ENCODE measurements at regions not wholly inside any gene's neighbourhood (a gene's known extent, or its start where the extent isn't known, plus 50 kb on each side); places are given as distances from the start of the nearest gene placed in this dataset.

GRCh38 chr6:169164451-169164850 lies 89.2 kb downstream of the THBS2 start:
- H3K4me1 ChIP-seq (ENCODE audit: control insufficient read depth in 2 of 2, insufficient read depth in 2 of 2, low read length in 2 of 2), result no peaks in the 10 kb centered on the region
- no peaks in the 10 kb centered on the region for H3K4me1 Mint-ChIP-seq
- no peaks in the 10 kb centered on the region for H3K27me3 Mint-ChIP-seq
- no peak overlapping the region for H3K27ac Mint-ChIP-seq
- H3K79me2 ChIP-seq (ENCODE audit: control insufficient read depth, insufficient read depth, low read length), result no peaks in the 10 kb centered on the region
- peaks cover 0 to 10% (median 0%) of the 10 kb centered on the region in 3 donors for H3K9me3 ChIP-seq (ENCODE audit: control extremely low read depth in 1 of 3, control insufficient read depth in 2 of 3, insufficient read depth in 1 of 3, low read length in 2 of 3)
- no peak for TF ChIP-seq EZH2 (IDR thresholded peaks at IDR 0.05; ENCODE audit: borderline replicate concordance, insufficient read depth, low read depth, low read length, poor library complexity, severe bottlenecking)
- no peak for TF ChIP-seq CTCF (IDR thresholded peaks at IDR 0.05)
- no peaks in the 10 kb centered on the region for H4K20me1 ChIP-seq (ENCODE audit: control insufficient read depth, insufficient read depth, low read length, poor library complexity, severe bottlenecking)
- no peak overlapping the region for H3K9ac ChIP-seq (ENCODE audit: low read length)
- intact Hi-C loops (cut with micrococcal nuclease), result no loop called here
- H3K27ac ChIP-seq (ENCODE audit: low read length in 2 of 2), result no peak overlapping the region
- ChIA-PET CTCF (no interaction called here), POLR2A (no interaction called here)
- no peaks in the 10 kb centered on the region for H3K9me3 Mint-ChIP-seq (ENCODE audit: insufficient read depth)
- no peak for DNase-seq
- H2AFZ ChIP-seq (ENCODE audit: insufficient read depth, low read depth, low read length, poor library complexity, severe bottlenecking), result no peak overlapping the region
- H3K27me3 ChIP-seq (replicated peaks in 1 of 4; ENCODE audit: control extremely low read depth in 1 of 4, control insufficient read depth in 3 of 4, insufficient read depth in 4 of 4, low read length in 3 of 4), result no peaks in the 10 kb centered on the region
- 96% methylated on average over 4 of the region's 5 CpGs for WGBS (ENCODE audit: insufficient coverage)
- no peak overlapping the region for H3K4me2 ChIP-seq (replicated peaks; ENCODE audit: low read depth, low read length, poor library complexity, severe bottlenecking)
- no peak overlapping the region for H3K4me3 ChIP-seq (ENCODE audit: control extremely low read depth in 1 of 5, extremely low read depth in 1 of 5, insufficient read depth in 1 of 5, low read depth in 2 of 5, low read length in 4 of 5)
- H3K36me3 ChIP-seq (replicated peaks in 1 of 2; ENCODE audit: control extremely low read depth in 1 of 2, control insufficient read depth in 1 of 2, extremely low read depth in 1 of 2, insufficient read depth in 2 of 2, low read length in 1 of 2), result no peaks in the 10 kb centered on the region
- no peak for ATAC-seq (ENCODE audit: low read depth)
- no peak overlapping the region for H3K4me3 Mint-ChIP-seq

- Histone ChIP-seq H3K4me3 (ENCODE audit: control extremely low read depth in 1 of 5, extremely low read depth in 1 of 5, insufficient read depth in 1 of 5, low read depth in 2 of 5, low read length in 4 of 5) (no peak overlapping the region), H4K20me1 (ENCODE audit: control insufficient read depth, insufficient read depth, low read length, poor library complexity, severe bottlenecking) (no peaks in the 10 kb centered on the region), H3K79me2 (ENCODE audit: control insufficient read depth, insufficient read depth, low read length) (no peaks in the 10 kb centered on the region), H3K9me3 (ENCODE audit: control extremely low read depth in 1 of 3, control insufficient read depth in 2 of 3, insufficient read depth in 1 of 3, low read length in 2 of 3) (peaks cover 0 to 10% (median 0%) of the 10 kb centered on the region in 3 donors), H3K36me3 (replicated peaks in 1 of 2; ENCODE audit: control extremely low read depth in 1 of 2, control insufficient read depth in 1 of 2, extremely low read depth in 1 of 2, insufficient read depth in 2 of 2, low read length in 1 of 2) (no peaks in the 10 kb centered on the region), H3K27ac (ENCODE audit: low read length in 2 of 2) (no peak overlapping the region), H3K4me1 (ENCODE audit: control insufficient read depth in 2 of 2, insufficient read depth in 2 of 2, low read length in 2 of 2) (no peaks in the 10 kb centered on the region), H3K27me3 (replicated peaks in 1 of 4; ENCODE audit: control extremely low read depth in 1 of 4, control insufficient read depth in 3 of 4, insufficient read depth in 4 of 4, low read length in 3 of 4) (no peaks in the 10 kb centered on the region), H3K9ac (ENCODE audit: low read length) (no peak overlapping the region), H2AFZ (ENCODE audit: insufficient read depth, low read depth, low read length, poor library complexity, severe bottlenecking) (no peak overlapping the region), H3K4me2 (replicated peaks; ENCODE audit: low read depth, low read length, poor library complexity, severe bottlenecking) (no peak overlapping the region)
- WGBS (ENCODE audit: insufficient coverage), result 76% methylated on average over 3 of the region's 4 CpGs
- H3K9me3 Mint-ChIP-seq (ENCODE audit: insufficient read depth), result no peaks in the 10 kb centered on the region
- H3K27me3 Mint-ChIP-seq, result no peaks in the 10 kb centered on the region
- H3K4me1 Mint-ChIP-seq, result no peaks in the 10 kb centered on the region
- CTCF ChIA-PET, result no interaction called here
- POLR2A ChIA-PET, result no interaction called here
- TF ChIP-seq CTCF (IDR thresholded peaks at IDR 0.05) (no peak), EZH2 (IDR thresholded peaks at IDR 0.05; ENCODE audit: borderline replicate concordance, insufficient read depth, low read depth, low read length, poor library complexity, severe bottlenecking) (no peak)
- ATAC-seq (ENCODE audit: low read depth) (no peak), DNase-seq (no peak)
- H3K27ac Mint-ChIP-seq, result no peak overlapping the region
- intact Hi-C loops (cut with micrococcal nuclease), result no loop called here
- no peak overlapping the region for H3K4me3 Mint-ChIP-seq
These were observed 90.2 kb downstream of the THBS2 start for GRCh38 chr6:169163411-169163901.

All from B cell (primary cell).